Endodermal cell (in vitro differentiated cells): ENCODE measurements at regions not wholly inside any gene's neighbourhood (a gene's known extent, or its start where the extent isn't known, plus 50 kb on each side); places are given as distances from the start of the nearest gene placed in this dataset.

Source experiments
- DNase-seq: peaks from one replicate; pipeline ENCODE4 v3.0.0-alpha.2; 2017
- H3K27ac ChIP-seq: 2 replicates; pipeline ENCODE4 v1.5.1; 2013; ENCODE audit warnings: mild to moderate bottlenecking, low read depth, low read length, moderate library complexity
- H3K27me3 ChIP-seq: 2 replicates; pipeline ENCODE4 v1.6.1; 2013; ENCODE audit warnings: mild to moderate bottlenecking, low read length, moderate library complexity; ENCODE audit not compliant: insufficient read depth, control insufficient read depth, poor library complexity, severe bottlenecking
- H3K36me3 ChIP-seq: 2 replicates; pipeline ENCODE4 v1.7.0; 2013; ENCODE audit warnings: mild to moderate bottlenecking, low read length, moderate library complexity; ENCODE audit not compliant: control insufficient read depth, insufficient read depth
- H3K4me1 ChIP-seq: one replicate; pipeline ENCODE4 v1.7.0; 2013; ENCODE audit warnings: low read length; ENCODE audit not compliant: control insufficient read depth, insufficient read depth
- H3K4me3 ChIP-seq: 2 replicates; pipeline ENCODE4 v1.5.1; 2013; ENCODE audit warnings: mild to moderate bottlenecking, low read length, moderate library complexity
- H3K9ac ChIP-seq: 2 replicates; pipeline ENCODE4 v1.6.1; 2013; ENCODE audit warnings: mild to moderate bottlenecking, low read length, moderate library complexity; ENCODE audit not compliant: poor library complexity, severe bottlenecking; ENCODE audit errors: extremely low read depth
- H3K9me3 ChIP-seq: 2 replicates; pipeline ENCODE4 v1.6.1; 2013; ENCODE audit warnings: mild to moderate bottlenecking, low read length, moderate library complexity; ENCODE audit not compliant: control insufficient read depth
- H3K27ac Mint-ChIP-seq: 2 replicates; pipeline ENCODE4 v1.8.0; 2020; ENCODE audit warnings: mixed read lengths
- H3K27me3 Mint-ChIP-seq: 2 replicates; pipeline ENCODE4 v1.8.0; 2021; ENCODE audit warnings: mild to moderate bottlenecking, mixed read lengths; ENCODE audit not compliant: insufficient read depth
- H3K36me3 Mint-ChIP-seq: 2 replicates; pipeline ENCODE4 v1.8.0; 2020; ENCODE audit warnings: low read depth, mixed read lengths
- H3K4me1 Mint-ChIP-seq: 2 replicates; pipeline ENCODE4 v1.8.0; 2020; ENCODE audit warnings: mixed read lengths
- H3K4me3 Mint-ChIP-seq: 2 replicates; pipeline ENCODE4 v1.8.0; 2020; ENCODE audit warnings: mild to moderate bottlenecking, moderate library complexity, mixed read lengths
- H3K9me3 Mint-ChIP-seq: 2 replicates; pipeline ENCODE4 v1.8.0; 2020; ENCODE audit warnings: mild to moderate bottlenecking, mixed read lengths
- WGBS, 2 experiments: methylation state at CpG; one replicate each; pipeline versions ENCODE4 v1.1.5 to v1.1.7; 2013; ENCODE audit warnings: missing lambda C conversion rate in 2 of 2, mixed read lengths in 1 of 2; ENCODE audit not compliant: insufficient coverage in 1 of 2, insufficient read length in 1 of 2; 5-methylcytosine and 5-hydroxymethylcytosine counted together
- TF ChIP-seq, protein P1 (sequence below): fragments of 200-600 bp; sonication (generic); conservative IDR thresholded peaks from 2 replicates; pipeline ENCODE4 v1.5.0; 2021; ENCODE audit warnings: antibody characterized with exemption, mild to moderate bottlenecking

DNA sequence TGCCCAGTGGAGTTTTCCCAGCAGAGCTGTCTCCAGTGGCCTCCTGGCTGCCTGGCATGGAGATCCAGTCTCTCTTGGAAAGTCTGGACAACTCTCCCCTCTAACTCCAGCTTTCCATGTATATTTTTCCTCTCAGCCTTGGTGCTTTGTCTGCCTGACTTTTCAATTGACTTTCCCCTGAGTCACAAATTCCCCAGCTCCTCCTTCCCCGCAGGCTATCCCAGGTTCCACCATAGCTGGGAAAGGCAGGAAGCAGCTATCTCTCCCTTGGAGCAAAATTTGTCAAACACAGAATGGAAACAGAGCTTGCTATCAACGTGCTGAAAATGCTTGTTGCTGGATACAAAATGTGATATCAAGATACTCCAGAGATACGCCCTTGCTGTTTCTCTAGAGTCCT, 384.8 kb downstream of the TMEM135 start:
- no peak overlapping the region for H3K27ac ChIP-seq
- no peaks in the 10 kb centered on the region for H3K36me3 Mint-ChIP-seq
- H3K9me3 Mint-ChIP-seq, result no peaks in the 10 kb centered on the region
- H3K4me3 Mint-ChIP-seq, result no peak overlapping the region
- peak overlapping the region; percentile 7 for H3K27ac Mint-ChIP-seq
- no peaks in the 10 kb centered on the region for H3K36me3 ChIP-seq
- DNase-seq, result peak; percentile 72
- peaks cover 34% of the 10 kb centered on the region for H3K27me3 ChIP-seq
- TF ChIP-seq, protein P1, sequence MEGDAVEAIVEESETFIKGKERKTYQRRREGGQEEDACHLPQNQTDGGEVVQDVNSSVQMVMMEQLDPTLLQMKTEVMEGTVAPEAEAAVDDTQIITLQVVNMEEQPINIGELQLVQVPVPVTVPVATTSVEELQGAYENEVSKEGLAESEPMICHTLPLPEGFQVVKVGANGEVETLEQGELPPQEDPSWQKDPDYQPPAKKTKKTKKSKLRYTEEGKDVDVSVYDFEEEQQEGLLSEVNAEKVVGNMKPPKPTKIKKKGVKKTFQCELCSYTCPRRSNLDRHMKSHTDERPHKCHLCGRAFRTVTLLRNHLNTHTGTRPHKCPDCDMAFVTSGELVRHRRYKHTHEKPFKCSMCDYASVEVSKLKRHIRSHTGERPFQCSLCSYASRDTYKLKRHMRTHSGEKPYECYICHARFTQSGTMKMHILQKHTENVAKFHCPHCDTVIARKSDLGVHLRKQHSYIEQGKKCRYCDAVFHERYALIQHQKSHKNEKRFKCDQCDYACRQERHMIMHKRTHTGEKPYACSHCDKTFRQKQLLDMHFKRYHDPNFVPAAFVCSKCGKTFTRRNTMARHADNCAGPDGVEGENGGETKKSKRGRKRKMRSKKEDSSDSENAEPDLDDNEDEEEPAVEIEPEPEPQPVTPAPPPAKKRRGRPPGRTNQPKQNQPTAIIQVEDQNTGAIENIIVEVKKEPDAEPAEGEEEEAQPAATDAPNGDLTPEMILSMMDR, result no peak
- peaks cover 9% of the 10 kb centered on the region for H3K4me1 ChIP-seq
- H3K4me1 Mint-ChIP-seq, result peaks cover 29% of the 10 kb centered on the region
- no peak overlapping the region for H3K9ac ChIP-seq
- H3K27me3 Mint-ChIP-seq, result peaks cover 17% of the 10 kb centered on the region
- no peak overlapping the region for H3K4me3 ChIP-seq
- WGBS, 2 experiments, result 14 to 49% methylated on average over 1 to 3 of the region's 3 CpGs
- no peaks in the 10 kb centered on the region for H3K9me3 ChIP-seq

GRCh38 chr11:87421422-87421821, 383.7 kb downstream of the TMEM135 start:
- no peaks in the 10 kb centered on the region for H3K9me3 ChIP-seq

GRCh38 chr11:87417951-87418350, 380.2 kb downstream of the TMEM135 start:
- H3K36me3 Mint-ChIP-seq, result no peaks in the 10 kb centered on the region

More at GRCh38 chr11:87421422-87421821, 383.7 kb downstream of the TMEM135 start:
- Mint-ChIP-seq H3K27ac (no peak overlapping the region), H3K4me1 (peaks cover 27% of the 10 kb centered on the region), H3K27me3 (peaks cover 19% of the 10 kb centered on the region), H3K9me3 (no peaks in the 10 kb centered on the region), H3K36me3 (no peaks in the 10 kb centered on the region), H3K4me3 (no peak overlapping the region)
- TF ChIP-seq, protein P1, result peak; percentile 90
- H3K4me1 ChIP-seq, result peaks cover 9% of the 10 kb centered on the region
- no peaks in the 10 kb centered on the region for H3K36me3 ChIP-seq
- no peak overlapping the region for H3K4me3 ChIP-seq
- peaks cover 46% of the 10 kb centered on the region for H3K27me3 ChIP-seq
- H3K27ac ChIP-seq, result no peak overlapping the region
- no peak overlapping the region for H3K9ac ChIP-seq
- WGBS, 2 experiments, result 22% methylated on average over 2 of the region's 2 CpGs; no CpG with 5 or more reads in 1 of the 2 experiments
- peak; percentile 82 for DNase-seq

More at GRCh38 chr11:87417951-87418350, 380.2 kb downstream of the TMEM135 start:
- H3K4me3 Mint-ChIP-seq, result no peak overlapping the region
- peaks cover 4% of the 10 kb centered on the region for H3K4me1 ChIP-seq
- H3K4me1 Mint-ChIP-seq, result peaks cover 16% of the 10 kb centered on the region
- no peaks in the 10 kb centered on the region for H3K9me3 Mint-ChIP-seq
- H3K27me3 Mint-ChIP-seq, result peaks cover 21% of the 10 kb centered on the region
- H3K9me3 ChIP-seq, result peaks cover 4% of the 10 kb centered on the region
- H3K4me3 ChIP-seq, result no peak overlapping the region
- peaks cover 62% of the 10 kb centered on the region for H3K27me3 ChIP-seq
- no peak for DNase-seq
- H3K36me3 ChIP-seq, result no peaks in the 10 kb centered on the region
- TF ChIP-seq, protein P1, result no peak
- no peak overlapping the region for H3K9ac ChIP-seq
- H3K27ac ChIP-seq, result no peak overlapping the region
- H3K27ac Mint-ChIP-seq, result no peak overlapping the region
